HG03521 (cell line): ENCODE measurements at regions not wholly inside any gene's neighbourhood (a gene's known extent, or its start where the extent isn't known, plus 50 kb on each side); places are given as distances from the start of the nearest gene placed in this dataset.

Experiments used
- ATAC-seq: cut with Tn5 transposase; IDR thresholded peaks from one replicate; pipeline ENCODE4 v1.9.1; 2021; ENCODE audit warnings: mild to moderate bottlenecking, moderate library complexity; ENCODE audit not compliant: unreplicated experiment

- no peak for ATAC-seq
Observed at GRCh38 chr2:72004976-72005375, 142.7 kb downstream of the CYP26B1 start.

GRCh38 chr2:72004201-72004915, 143.3 kb downstream of the CYP26B1 start:
- no peak for ATAC-seq

GRCh38 chr2:72003796-72004195, 143.9 kb downstream of the CYP26B1 start:
- ATAC-seq: no peak

GRCh38 chr2:72003124-72003523, 144.5 kb downstream of the CYP26B1 start:
- no peak for ATAC-seq

GRCh38 chr2:72001937-72002690, 145.5 kb downstream of the CYP26B1 start:
- ATAC-seq: no peak

- ATAC-seq: no peak
Observed at GRCh38 chr2:72000110-72000509, 147.6 kb downstream of the CYP26B1 start.

- ATAC-seq: no peak
Observed at GRCh38 chr2:71999580-71999979, 148.1 kb downstream of the CYP26B1 start.

- no peak for ATAC-seq
Observed at GRCh38 chr2:71997843-71998242, 149.8 kb downstream of the CYP26B1 start.

GRCh38 chr2:71995067-71995665, 152.5 kb downstream of the CYP26B1 start:
- no peak for ATAC-seq

- ATAC-seq: no peak
Observed at GRCh38 chr2:71992036-71992435, 155.6 kb downstream of the CYP26B1 start.

GRCh38 chr2:71991397-71991796, 156.3 kb downstream of the CYP26B1 start:
- ATAC-seq: no peak

GRCh38 chr2:71990826-71991225, 156.8 kb downstream of the CYP26B1 start:
- ATAC-seq: no peak

- no peak for ATAC-seq
Observed at GRCh38 chr2:71990122-71990521, 157.5 kb downstream of the CYP26B1 start.

GRCh38 chr2:71989671-71990070, 158.0 kb downstream of the CYP26B1 start:
- ATAC-seq: no peak

GRCh38 chr2:71988170-71988569, 159.5 kb downstream of the CYP26B1 start:
- no peak for ATAC-seq

- ATAC-seq: no peak
Observed at GRCh38 chr2:71976685-71977084, 171.0 kb downstream of the CYP26B1 start.

GRCh38 chr2:71974846-71975245, 172.8 kb downstream of the CYP26B1 start:
- ATAC-seq: no peak

- no peak for ATAC-seq
Observed at GRCh38 chr2:71971493-71971892, 176.2 kb downstream of the CYP26B1 start.

GRCh38 chr2:71965530-71965929, 182.1 kb downstream of the CYP26B1 start:
- no peak for ATAC-seq

GRCh38 chr2:71962911-71963694, 184.6 kb downstream of the CYP26B1 start:
- no peak for ATAC-seq

- no peak for ATAC-seq
Observed at GRCh38 chr2:71962350-71962749, 185.3 kb downstream of the CYP26B1 start.
